ENCODE measurements at regions not wholly inside any gene's neighbourhood (a gene's known extent, or its start where the extent isn't known, plus 50 kb on each side); places are given as distances from the start of the nearest gene placed in this dataset.

- no peaks in the 10 kb centered on the region for H3K79me2 ChIP-seq (ENCODE audit: insufficient read depth, low read length)
- H3K14ac ChIP-seq (ENCODE audit: insufficient read depth, low read length) = no peak overlapping the region
- no CpG with 5 or more reads among the region's 3 CpGs for WGBS (ENCODE audit: extremely low coverage, insufficient read length, low lambda C conversion rate)
- Mint-ChIP-seq H3K9me3 (no peaks in the 10 kb centered on the region), H3K27me3 (ENCODE audit: low read depth) (no peaks in the 10 kb centered on the region), H3K36me3 (ENCODE audit: insufficient read depth in 1 of 3, low read depth in 3 of 3) (peaks cover 0 to 4% (median 0%) of the 10 kb centered on the region in 3 experiments; a peak in 2 of 7 replicates), H3K4me1 (peaks cover 6 to 10% of the 10 kb centered on the region in 2 experiments), H3K27ac (0 out of 7 replicates have a peak overlapping the region, but pooled peaks of 1 of the 3 experiments have one; percentile 17), H3K4me3 (no peak overlapping the region)
- no peak overlapping the region for H2AFZ ChIP-seq (ENCODE audit: low read length)
- H3K4ac ChIP-seq (ENCODE audit: low read depth, low read length) = no peak overlapping the region
- H2BK12ac ChIP-seq (ENCODE audit: insufficient read length, low read depth, low read length) = no peak overlapping the region
- no peaks in the 10 kb centered on the region for H3K79me1 ChIP-seq (ENCODE audit: insufficient read depth, low read depth, low read length, poor library complexity, severe bottlenecking)
- H3T11ph ChIP-seq (ENCODE audit: low read length) = no peak overlapping the region
- no peak overlapping the region for H2BK15ac ChIP-seq (ENCODE audit: low read depth, low read length)
- no peak overlapping the region for H3K18ac ChIP-seq (ENCODE audit: insufficient read length, low read depth, low read length)
- H4K8ac ChIP-seq (replicated peaks; ENCODE audit: insufficient read length, low read depth, low read length) = no peak overlapping the region
- H3K4me2 ChIP-seq (ENCODE audit: insufficient read depth, insufficient read length, low read length) = no peak overlapping the region
- no peak overlapping the region for H3K23ac ChIP-seq (ENCODE audit: insufficient read length, low read depth, low read length)
- TF ChIP-seq CTCF (conservative IDR thresholded peaks at IDR 0.05) = no peak
- no peak overlapping the region for H2BK120ac ChIP-seq (ENCODE audit: low read depth, low read length, poor library complexity, severe bottlenecking)
- H3K27ac ChIP-seq (ENCODE audit: insufficient read length, low read depth, low read length) = no peak overlapping the region
- DNase-seq = no peak
- H3K56ac ChIP-seq (ENCODE audit: insufficient read length, low read depth, low read length) = no peak overlapping the region
- H2BK20ac ChIP-seq (ENCODE audit: low read depth, low read length, poor library complexity, severe bottlenecking) = no peak overlapping the region
- no peak overlapping the region for H2BK5ac ChIP-seq (ENCODE audit: insufficient read length, low read length)
- H4K20me1 ChIP-seq (ENCODE audit: control insufficient read depth, insufficient read depth, insufficient read length) = no peaks in the 10 kb centered on the region
- H3K4me1 ChIP-seq (ENCODE audit: insufficient read depth, low read length) = no peaks in the 10 kb centered on the region
- H3K9me3 ChIP-seq (ENCODE audit: control insufficient read depth, low read depth, low read length) = no peaks in the 10 kb centered on the region
- no peak overlapping the region for H4K5ac ChIP-seq (ENCODE audit: insufficient read length, low read depth, low read length)
- H2AK5ac ChIP-seq (ENCODE audit: insufficient read length, low read length) = no peak overlapping the region
- no peaks in the 10 kb centered on the region for H3K27me3 ChIP-seq (ENCODE audit: insufficient read depth, low read length)
- no peak overlapping the region for H4K91ac ChIP-seq (ENCODE audit: insufficient read length, low read depth, low read length)
- no peak overlapping the region for H3K9ac ChIP-seq (ENCODE audit: extremely low read depth, insufficient read length, low read length)
- H3K23me2 ChIP-seq (ENCODE audit: insufficient read length, low read depth, low read length, poor library complexity, severe bottlenecking) = no peaks in the 10 kb centered on the region
Observed at GRCh38 chr5:60330236-60330635, 369.7 kb downstream of the DEPDC1B start.

All from H9 (cell line).